NOMO-1 treated with dmso at 0.1 percent for 144 hours (cell line): ENCODE measurements at regions not wholly inside any gene's neighbourhood (a gene's known extent, or its start where the extent isn't known, plus 50 kb on each side); places are given as distances from the start of the nearest gene placed in this dataset.

Experiments used
- DNase-seq: peaks from one replicate; lab custom pipeline; 2025; ENCODE audit not compliant: unreplicated experiment; lab: John Stamatoyannopoulos, UW

- no peak for DNase-seq
Measured at GRCh38 chr3:83729576-83729975, 1229.2 kb upstream of the CADM2 start.

GRCh38 chr3:83734656-83735055, 1224.1 kb upstream of the CADM2 start:
- DNase-seq = no peak

- peak; percentile 89 for DNase-seq
Measured at GRCh38 chr3:83738202-83738601, 1220.6 kb upstream of the CADM2 start.

DNA sequence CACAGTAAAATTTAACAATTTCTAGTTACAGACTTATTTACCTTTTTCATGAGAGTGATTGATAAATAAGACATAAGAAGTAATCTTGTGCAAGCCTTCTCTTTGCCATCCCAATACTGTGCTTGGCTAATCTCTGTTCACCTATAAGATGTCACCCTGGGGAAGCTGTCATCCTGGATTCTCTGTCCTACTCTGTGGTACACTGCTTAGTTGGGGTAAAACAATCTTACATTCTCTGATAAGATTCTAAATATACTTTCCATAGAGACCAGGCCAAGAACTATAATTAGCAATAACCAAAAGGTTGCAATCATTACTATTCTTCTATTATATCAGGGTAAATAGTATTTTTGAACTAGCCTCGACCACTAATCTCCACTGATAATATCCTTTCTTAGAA, 1218.3 kb upstream of the CADM2 start:
- no peak for DNase-seq

- DNase-seq = no peak
Measured at GRCh38 chr3:83765956-83766355, 1192.8 kb upstream of the CADM2 start.

- no peak for DNase-seq
Measured at GRCh38 chr3:83769791-83770663, 1188.8 kb upstream of the CADM2 start.

- DNase-seq = no peak
Measured at GRCh38 chr3:83770664-83771402, 1188.0 kb upstream of the CADM2 start.

DNA sequence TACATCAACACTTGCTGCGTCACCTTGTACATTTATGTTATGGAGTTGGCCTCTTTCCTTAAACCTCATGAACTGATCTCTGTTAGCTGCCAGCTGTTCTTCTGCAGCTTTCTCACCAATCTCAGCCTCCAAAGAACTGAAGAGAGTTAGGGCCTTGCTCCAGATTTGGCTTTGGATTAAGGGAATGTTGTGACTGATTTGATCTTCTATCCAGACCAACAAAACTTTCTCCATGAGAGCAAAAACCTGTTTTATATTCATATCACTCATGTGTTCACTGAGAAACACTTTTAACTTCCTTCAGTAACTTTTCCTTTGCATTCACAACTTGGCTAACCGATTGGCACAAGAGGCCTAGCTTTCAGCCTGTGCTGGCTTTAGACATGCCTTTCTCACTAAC, 1156.0 kb upstream of the CADM2 start:
- DNase-seq = no peak

- no peak for DNase-seq
Measured at GRCh38 chr3:83807511-83807910, 1151.3 kb upstream of the CADM2 start.

- DNase-seq = no peak
Measured at GRCh38 chr3:83813176-83813575, 1145.6 kb upstream of the CADM2 start.

GRCh38 chr3:83816653-83817052, 1142.1 kb upstream of the CADM2 start:
- no peak for DNase-seq

- DNase-seq = no peak
Measured at GRCh38 chr3:83821506-83821905, 1137.3 kb upstream of the CADM2 start.

- DNase-seq = no peak
Measured at GRCh38 chr3:83823095-83823494, 1135.7 kb upstream of the CADM2 start.

GRCh38 chr3:83835040-83835439, 1123.7 kb upstream of the CADM2 start:
- DNase-seq = no peak

DNA sequence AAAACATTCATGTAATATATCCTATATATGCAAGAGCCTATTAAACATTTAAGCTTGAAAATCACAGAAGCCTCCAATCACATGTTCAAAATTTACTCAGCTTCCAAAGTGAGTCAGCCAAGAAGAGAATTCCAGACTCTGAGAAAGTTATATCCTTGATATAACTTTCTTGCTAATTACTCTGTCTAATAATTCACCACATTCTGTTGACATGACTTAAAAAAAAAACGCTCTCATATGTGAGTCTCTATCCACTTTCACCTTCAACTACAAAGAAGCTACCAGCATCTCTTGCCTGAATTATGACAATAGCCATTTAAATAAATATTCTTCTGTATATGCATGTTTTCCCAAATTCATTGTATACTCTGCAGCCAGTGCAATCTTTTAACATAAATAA, 1116.3 kb upstream of the CADM2 start:
- no peak for DNase-seq

DNA sequence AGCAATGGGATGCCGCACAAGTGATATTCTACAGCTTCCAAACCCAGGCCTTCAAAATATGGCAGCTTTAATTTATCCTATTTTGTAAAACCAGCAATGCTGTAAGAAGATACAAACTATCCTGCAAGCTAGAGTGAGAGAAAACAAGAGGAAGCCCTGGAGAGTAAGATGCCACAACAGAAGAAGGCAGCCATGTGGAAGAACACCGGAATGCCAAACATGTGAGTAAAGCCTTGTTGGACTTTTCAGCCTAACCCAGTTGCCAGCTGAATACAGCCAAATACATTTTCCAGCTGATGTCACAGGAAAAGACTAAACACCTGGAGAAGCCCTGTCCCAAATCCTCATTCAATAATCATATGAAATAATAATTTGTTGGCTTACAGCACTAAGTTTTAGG, 1115.1 kb upstream of the CADM2 start:
- no peak for DNase-seq

DNA sequence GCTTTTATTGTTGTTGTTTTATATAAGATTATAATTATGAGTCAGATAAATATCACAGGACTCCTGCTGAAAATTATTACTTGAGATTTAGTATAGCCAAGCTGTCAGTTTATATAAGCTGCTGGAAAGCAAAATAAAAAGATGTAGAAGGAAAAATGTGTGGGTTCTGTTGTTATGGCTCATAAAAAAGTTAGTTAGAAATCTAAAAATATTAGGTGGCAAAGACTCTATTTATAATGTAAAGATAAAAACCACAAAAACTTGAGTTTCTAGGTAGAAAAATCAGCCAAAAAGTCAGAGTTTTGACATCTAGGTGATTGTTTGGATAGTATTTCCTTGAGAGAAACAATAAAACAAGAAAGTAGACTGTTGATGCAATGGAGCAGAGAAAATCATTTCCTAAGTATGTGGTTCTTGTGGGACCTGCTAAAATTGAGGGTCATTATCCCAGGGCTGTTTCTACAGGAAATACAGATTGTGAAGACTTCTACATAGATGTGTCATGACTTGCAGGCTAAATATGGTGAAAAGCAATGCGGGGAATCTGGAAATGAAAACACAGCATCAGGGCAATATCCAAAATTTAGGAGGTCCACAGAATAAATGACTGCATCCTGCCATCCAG, 1109.6 kb upstream of the CADM2 start:
- no peak for DNase-seq

- DNase-seq = no peak
Measured at GRCh38 chr3:83863380-83863779, 1095.4 kb upstream of the CADM2 start.

DNA sequence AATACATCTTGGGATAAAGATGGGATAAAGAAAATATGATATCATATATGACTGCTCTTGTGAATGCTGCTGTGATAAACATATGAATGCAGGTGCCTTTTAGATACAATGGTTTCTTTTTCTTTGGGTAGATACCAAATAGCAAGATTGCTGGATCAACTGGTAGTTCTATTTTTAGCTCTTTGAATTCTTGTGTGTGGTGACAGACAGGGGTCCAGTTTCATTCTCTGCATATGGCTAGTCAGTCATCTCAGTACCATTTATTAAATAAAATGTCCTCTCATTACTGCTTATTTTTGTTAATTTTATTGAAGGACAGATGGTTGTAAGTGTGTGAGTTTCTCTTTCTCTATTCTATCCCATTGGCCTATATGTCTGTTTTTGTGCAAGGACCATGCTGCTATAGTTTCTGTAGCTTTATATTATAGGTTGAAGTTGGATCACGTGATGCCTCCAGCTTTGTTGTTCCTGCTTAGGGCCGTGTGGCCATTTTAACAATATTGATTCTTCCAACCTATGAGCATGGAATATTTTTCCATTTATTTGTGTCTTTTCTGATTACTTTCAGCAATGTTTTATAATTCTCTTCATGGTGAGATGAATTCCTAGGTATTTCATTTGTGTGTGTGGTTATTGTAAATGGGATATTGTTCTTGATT, 1089.8 kb upstream of the CADM2 start:
- DNase-seq = no peak

GRCh38 chr3:83873550-83873949, 1085.2 kb upstream of the CADM2 start:
- no peak for DNase-seq

GRCh38 chr3:83877910-83878309, 1080.9 kb upstream of the CADM2 start:
- no peak for DNase-seq
